ENCODE measurements at regions not wholly inside any gene's neighbourhood (a gene's known extent, or its start where the extent isn't known, plus 50 kb on each side); places are given as distances from the start of the nearest gene placed in this dataset.

DNA sequence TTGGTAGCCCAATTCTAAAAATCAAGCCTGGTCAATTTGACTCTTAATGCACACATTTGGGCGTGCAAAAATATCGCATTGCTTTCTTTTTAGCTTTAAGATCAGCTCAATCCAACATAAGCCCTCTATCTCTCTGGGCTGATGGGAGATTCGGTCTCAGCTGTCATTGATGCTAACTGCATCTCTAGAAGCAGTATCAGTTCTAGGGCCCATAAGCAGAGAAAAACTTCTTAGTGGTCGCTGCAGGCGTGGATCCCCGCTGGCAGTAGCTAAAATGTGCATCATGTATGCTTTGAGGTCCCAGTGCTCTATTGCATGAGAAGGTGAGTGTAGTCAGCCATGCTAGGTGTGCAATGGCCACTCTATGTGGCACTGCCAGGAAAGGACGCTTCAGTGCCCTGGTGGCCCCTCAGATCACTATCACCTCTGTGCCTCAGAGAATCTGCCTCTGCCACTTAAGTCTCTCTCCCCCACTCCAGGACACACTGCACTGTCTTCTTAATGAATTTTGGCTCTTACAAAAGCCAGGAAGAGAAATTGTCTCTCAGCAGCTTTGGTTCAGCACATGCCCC, 79.7 kb upstream of the GADD45A start:
- Histone ChIP-seq H3K27me3 (no peaks in the 10 kb centered on the region), H3K36me3 (no peaks in the 10 kb centered on the region), H3K9me3 (no peaks in the 10 kb centered on the region), H3K27ac (no peak overlapping the region), H3K4me3 (no peak overlapping the region), H3K4me1 (no peaks in the 10 kb centered on the region)
- no peak for DNase-seq (ENCODE audit: low spot score in 2 of 2)
- intact Hi-C loops (cut with DNase I) = no loop called here
- TF ChIP-seq, protein P1, sequence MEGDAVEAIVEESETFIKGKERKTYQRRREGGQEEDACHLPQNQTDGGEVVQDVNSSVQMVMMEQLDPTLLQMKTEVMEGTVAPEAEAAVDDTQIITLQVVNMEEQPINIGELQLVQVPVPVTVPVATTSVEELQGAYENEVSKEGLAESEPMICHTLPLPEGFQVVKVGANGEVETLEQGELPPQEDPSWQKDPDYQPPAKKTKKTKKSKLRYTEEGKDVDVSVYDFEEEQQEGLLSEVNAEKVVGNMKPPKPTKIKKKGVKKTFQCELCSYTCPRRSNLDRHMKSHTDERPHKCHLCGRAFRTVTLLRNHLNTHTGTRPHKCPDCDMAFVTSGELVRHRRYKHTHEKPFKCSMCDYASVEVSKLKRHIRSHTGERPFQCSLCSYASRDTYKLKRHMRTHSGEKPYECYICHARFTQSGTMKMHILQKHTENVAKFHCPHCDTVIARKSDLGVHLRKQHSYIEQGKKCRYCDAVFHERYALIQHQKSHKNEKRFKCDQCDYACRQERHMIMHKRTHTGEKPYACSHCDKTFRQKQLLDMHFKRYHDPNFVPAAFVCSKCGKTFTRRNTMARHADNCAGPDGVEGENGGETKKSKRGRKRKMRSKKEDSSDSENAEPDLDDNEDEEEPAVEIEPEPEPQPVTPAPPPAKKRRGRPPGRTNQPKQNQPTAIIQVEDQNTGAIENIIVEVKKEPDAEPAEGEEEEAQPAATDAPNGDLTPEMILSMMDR (IDR thresholded peaks at IDR 0.05) = no peak

- no peak for DNase-seq (ENCODE audit: low spot score in 2 of 2)
- H3K27me3 ChIP-seq = no peaks in the 10 kb centered on the region
- H3K4me3 ChIP-seq = no peak overlapping the region
- H3K36me3 ChIP-seq = no peaks in the 10 kb centered on the region
- intact Hi-C loops (cut with DNase I) = no loop called here
- TF ChIP-seq, protein P1 (IDR thresholded peaks at IDR 0.05) = no peak
- no peaks in the 10 kb centered on the region for H3K9me3 ChIP-seq
- no peak overlapping the region for H3K27ac ChIP-seq
- no peaks in the 10 kb centered on the region for H3K4me1 ChIP-seq
Measured at GRCh38 chr1:67607286-67607685, 77.7 kb upstream of the GADD45A start.

- Histone ChIP-seq H3K4me1 (peaks cover 0 to 3% of the 10 kb centered on the region in 2 donors), H3K9me3 (no peaks in the 10 kb centered on the region), H3K36me3 (no peaks in the 10 kb centered on the region), H3K4me3 (no peak overlapping the region), H3K27ac (no peak overlapping the region), H3K27me3 (no peaks in the 10 kb centered on the region)
- TF ChIP-seq, protein P1 (IDR thresholded peaks at IDR 0.05) = no peak
- no peak for DNase-seq (ENCODE audit: low spot score in 2 of 2)
- intact Hi-C loops (cut with DNase I) = no loop called here
Measured at GRCh38 chr1:67607699-67608098, 77.3 kb upstream of the GADD45A start.

GRCh38 chr1:67608661-67609576, 76.1 kb upstream of the GADD45A start:
- TF ChIP-seq, protein P1 (IDR thresholded peaks at IDR 0.05) = no peak
- H3K27ac ChIP-seq = no peak overlapping the region
- no peaks in the 10 kb centered on the region for H3K9me3 ChIP-seq
- no peak overlapping the region for H3K4me3 ChIP-seq
- H3K4me1 ChIP-seq = peaks cover 0 to 10% of the 10 kb centered on the region in 2 donors
- H3K36me3 ChIP-seq = no peaks in the 10 kb centered on the region
- intact Hi-C loops (cut with DNase I) = no loop called here
- DNase-seq (ENCODE audit: low spot score in 2 of 2) = no peak
- H3K27me3 ChIP-seq = no peaks in the 10 kb centered on the region

DNA sequence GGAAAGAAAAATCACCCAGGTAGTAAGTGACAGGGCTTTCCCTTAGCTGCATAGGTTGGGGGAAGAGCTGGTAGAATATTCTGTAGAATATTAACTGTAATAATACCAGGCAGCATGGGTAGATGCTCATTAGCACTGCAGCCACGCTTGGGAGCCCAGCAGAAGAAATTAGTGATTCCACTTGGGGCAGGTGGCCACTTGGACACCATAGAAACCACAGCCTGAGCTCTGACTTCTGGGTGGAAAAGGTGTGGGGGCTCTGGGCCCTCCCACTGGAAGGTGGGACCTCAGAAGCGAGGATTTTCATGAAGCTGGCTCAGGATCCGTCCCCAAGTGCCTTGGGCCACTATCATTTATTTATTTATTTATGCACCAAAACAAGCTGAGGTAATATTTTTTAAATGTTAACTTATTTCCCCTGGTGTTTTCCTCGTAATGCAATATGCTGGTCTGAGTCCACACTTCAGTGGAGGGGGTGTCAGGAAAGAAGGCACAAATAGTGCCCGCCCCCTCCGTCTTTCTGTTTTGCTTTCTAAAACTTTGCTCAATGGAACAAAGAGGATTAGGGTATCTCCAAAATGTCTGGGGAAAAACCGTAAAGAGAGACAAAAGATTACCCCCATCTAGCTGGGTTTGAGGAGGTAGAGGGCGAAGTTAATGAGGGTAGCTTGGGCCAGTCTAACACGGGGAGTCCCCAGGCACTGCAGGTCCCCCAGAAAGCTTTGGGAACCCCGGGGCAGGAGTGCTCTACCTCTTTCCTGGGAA, 75.2 kb upstream of the GADD45A start:
- intact Hi-C loops (cut with DNase I) = no loop called here
- H3K4me1 ChIP-seq = peaks cover 0 to 10% of the 10 kb centered on the region in 2 donors
- no peak overlapping the region for H3K4me3 ChIP-seq
- DNase-seq (ENCODE audit: low spot score in 2 of 2) = no peak
- no peaks in the 10 kb centered on the region for H3K36me3 ChIP-seq
- no peaks in the 10 kb centered on the region for H3K9me3 ChIP-seq
- no peaks in the 10 kb centered on the region for H3K27me3 ChIP-seq
- TF ChIP-seq, protein P1 (IDR thresholded peaks at IDR 0.05) = no peak
- no peak overlapping the region for H3K27ac ChIP-seq
